ENCODE measurements at regions not wholly inside any gene's neighbourhood (a gene's known extent, or its start where the extent isn't known, plus 50 kb on each side); places are given as distances from the start of the nearest gene placed in this dataset.

DNA sequence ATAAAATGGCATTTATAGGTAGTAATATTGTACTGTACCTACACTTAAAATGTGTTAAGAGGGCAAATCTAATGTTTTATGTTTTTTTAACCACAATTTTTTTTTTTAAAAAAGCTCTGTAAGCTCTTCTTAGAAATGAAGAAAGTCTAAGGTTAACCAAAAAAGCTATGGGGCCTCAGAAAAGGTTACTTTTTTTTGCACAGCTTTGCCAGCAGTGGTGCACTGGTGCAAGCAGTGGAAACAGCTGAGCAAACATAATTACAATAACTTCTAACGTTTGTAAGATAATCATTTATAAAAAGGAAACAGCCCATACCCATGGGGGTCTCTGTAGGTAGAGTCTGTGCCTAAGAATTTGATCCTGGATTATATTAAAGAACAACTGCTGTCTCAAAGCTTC lies 85.1 kb upstream of the NID2 start:
- TF ChIP-seq, protein P1, sequence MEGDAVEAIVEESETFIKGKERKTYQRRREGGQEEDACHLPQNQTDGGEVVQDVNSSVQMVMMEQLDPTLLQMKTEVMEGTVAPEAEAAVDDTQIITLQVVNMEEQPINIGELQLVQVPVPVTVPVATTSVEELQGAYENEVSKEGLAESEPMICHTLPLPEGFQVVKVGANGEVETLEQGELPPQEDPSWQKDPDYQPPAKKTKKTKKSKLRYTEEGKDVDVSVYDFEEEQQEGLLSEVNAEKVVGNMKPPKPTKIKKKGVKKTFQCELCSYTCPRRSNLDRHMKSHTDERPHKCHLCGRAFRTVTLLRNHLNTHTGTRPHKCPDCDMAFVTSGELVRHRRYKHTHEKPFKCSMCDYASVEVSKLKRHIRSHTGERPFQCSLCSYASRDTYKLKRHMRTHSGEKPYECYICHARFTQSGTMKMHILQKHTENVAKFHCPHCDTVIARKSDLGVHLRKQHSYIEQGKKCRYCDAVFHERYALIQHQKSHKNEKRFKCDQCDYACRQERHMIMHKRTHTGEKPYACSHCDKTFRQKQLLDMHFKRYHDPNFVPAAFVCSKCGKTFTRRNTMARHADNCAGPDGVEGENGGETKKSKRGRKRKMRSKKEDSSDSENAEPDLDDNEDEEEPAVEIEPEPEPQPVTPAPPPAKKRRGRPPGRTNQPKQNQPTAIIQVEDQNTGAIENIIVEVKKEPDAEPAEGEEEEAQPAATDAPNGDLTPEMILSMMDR (IDR thresholded peaks at IDR 0.05): no peak
- TF ChIP-seq POLR2A (IDR thresholded peaks at IDR 0.05): no peak
